Spleen (tissue), 11 donors: ENCODE measurements at regions not wholly inside any gene's neighbourhood (a gene's known extent, or its start where the extent isn't known, plus 50 kb on each side); places are given as distances from the start of the nearest gene placed in this dataset.

Source experiments
- DNase-seq: peaks from one replicate; pipeline ENCODE4 v3.0.0-alpha.2; 2020
- H3K27ac ChIP-seq, 8 donors: fragments of 200-600 bp; sonication (generic) in 7 of 8; 1 replicate in 4 of 8; 2 replicates in 4 of 8; pipeline versions ENCODE4 v1.5.0 to v1.8.0; 2016 to 2021; ENCODE audit warnings: inconsistent platforms in 4 of 8, mild to moderate bottlenecking in 4 of 8, moderate library complexity in 1 of 8
- H3K27me3 ChIP-seq, 7 donors: fragments of 200-600 bp; sonication (generic) in 6 of 7; replicated peaks in 1 of 7; 1 replicate in 4 of 7; 2 replicates in 3 of 7; pipeline versions ENCODE4 v1.5.0 to v1.8.0; 2016 to 2021; ENCODE audit warnings: inconsistent platforms in 3 of 7, mild to moderate bottlenecking in 1 of 7
- H3K36me3 ChIP-seq, 6 donors: fragments of 200-600 bp; sonication (generic) in 5 of 6; 1 replicate in 4 of 6; 2 replicates in 2 of 6; pipeline versions ENCODE4 v1.5.0 to v1.8.0; 2016 to 2021; ENCODE audit warnings: inconsistent platforms in 2 of 6
- H3K4me1 ChIP-seq, 6 donors: fragments of 200-600 bp; sonication (generic) in 5 of 6; 1 replicate in 3 of 6; 2 replicates in 3 of 6; pipeline versions ENCODE4 v1.5.0 to v1.8.0; 2016 to 2021; ENCODE audit warnings: inconsistent platforms in 3 of 6
- H3K4me3 ChIP-seq, 8 donors: fragments of 200-600 bp; sonication (generic) in 7 of 8; 1 replicate in 4 of 8; 2 replicates in 4 of 8; pipeline versions ENCODE4 v1.5.0 to v1.8.0; 2016 to 2021; ENCODE audit warnings: inconsistent platforms in 4 of 8, mild to moderate bottlenecking in 4 of 8, moderate library complexity in 2 of 8
- H3K9me3 ChIP-seq, 8 donors: fragments of 200-600 bp; sonication (generic) in 7 of 8; 1 replicate in 4 of 8; 2 replicates in 4 of 8; pipeline versions ENCODE4 v1.5.0 to v1.8.0; 2016 to 2021; ENCODE audit warnings: inconsistent platforms in 4 of 8
- CTCF ChIP-seq, 11 experiments: fragments of 200-600 bp in 7 of 11; fragments of 450-650 bp in 4 of 11; sonication (generic) in 4 of 11; IDR thresholded peaks in 8 of 11; conservative IDR thresholded peaks in 3 of 11; 1 replicate in 7 of 11; 2 replicates in 4 of 11; pipeline versions ENCODE4 v1.4.0 to v1.8.0; 2016 to 2021; ENCODE audit warnings: antibody characterized with exemption in 11 of 11, inconsistent platforms in 4 of 11, mild to moderate bottlenecking in 1 of 11
- POLR2A ChIP-seq, 3 donors: fragments of 450-650 bp; IDR thresholded peaks; one replicate each; pipeline ENCODE4 v1.5.1; 2017; ENCODE audit warnings: antibody characterized with exemption in 3 of 3, mild to moderate bottlenecking in 1 of 3
- POLR2AphosphoS5 ChIP-seq, 3 donors: sonication (generic); formaldehyde crosslinking; IDR thresholded peaks; one replicate each; pipeline ENCODE4 v1.5.1; 2017; ENCODE audit warnings: antibody characterized with exemption in 3 of 3
- WGBS, 5 donors: extraction: QIAGEN DNeasy Blood & Tissue Kit in 3 of 5; methylation state at CpG; one replicate each; pipeline versions ENCODE4 v1.1.5 to v1.1.7; 2013 to 2018; 5-methylcytosine and 5-hydroxymethylcytosine counted together
- intact Hi-C: fragments of 100-400 bp; cut with DNase I; formaldehyde crosslinking; loops from one replicate; pipeline ENCODE4 v1.15.0; 2023; ENCODE audit warnings: low total_unique reads
- donor health status: healthy with polysubstance abuse.
- donor health status: DM: no; HTN: no; CAD: no; lungs with moderate emphysema.
- donor health status: DM: no; HTN: no; CAD: no.
- donor health status: Bipolar disorder and iron deficiency.
- donor health status: healthy.
- donor health status: DM: no; HTN: no; CAD: no.
- donor health status: DM: yes; HTN: yes; CAD: no.

GRCh38 chr3:4234889-4235288, 68.3 kb upstream of the SETMAR start:
- DNase-seq = no peak
- no peaks in the 10 kb centered on the region for H3K27me3 ChIP-seq
- H3K4me3 ChIP-seq = no peak overlapping the region
- 23 to 34% (median 29%) methylated on average over 2 of the region's 2 CpGs for WGBS, 5 donors
- no peaks in the 10 kb centered on the region for H3K4me1 ChIP-seq
- intact Hi-C loops = no loop called here
- H3K36me3 ChIP-seq = no peaks in the 10 kb centered on the region
- no peak overlapping the region for H3K27ac ChIP-seq
- no peak for TF ChIP-seq POLR2AphosphoS5 (IDR thresholded peaks at IDR 0.05)
- peaks cover 0 to 27% (median 21%) of the 10 kb centered on the region in 8 donors for H3K9me3 ChIP-seq

GRCh38 chr3:4235690-4236089, 67.5 kb upstream of the SETMAR start:
- Histone ChIP-seq H3K4me3 (no peak overlapping the region), H3K36me3 (no peaks in the 10 kb centered on the region), H3K4me1 (no peaks in the 10 kb centered on the region), H3K27ac (no peak overlapping the region), H3K27me3 (no peaks in the 10 kb centered on the region), H3K9me3 (peaks cover 0 to 27% (median 21%) of the 10 kb centered on the region in 8 donors)
- whole genome bisulfite sequencing, 5 donors = 48 to 60% (median 54%) methylated on average over 3 of the region's 3 CpGs
- TF ChIP-seq CTCF (IDR thresholded peaks at IDR 0.05 in 8 of 11, conservative IDR thresholded peaks at IDR 0.05 in 3 of 11) (no peak), POLR2A (IDR thresholded peaks at IDR 0.05) (no peak)
- intact Hi-C loops = no loop called here
- no peak for DNase-seq

- Histone ChIP-seq H3K27ac (no peak overlapping the region), H3K4me3 (no peak overlapping the region), H3K36me3 (no peaks in the 10 kb centered on the region), H3K9me3 (peaks cover 0 to 27% (median 20%) of the 10 kb centered on the region in 8 donors), H3K27me3 (no peaks in the 10 kb centered on the region), H3K4me1 (no peaks in the 10 kb centered on the region)
- intact Hi-C loops = no loop called here
- WGBS, 5 donors = 78 to 89% (median 87%) methylated on average over 8 of the region's 8 CpGs
- TF ChIP-seq POLR2AphosphoS5 (IDR thresholded peaks at IDR 0.05) (no peak), CTCF (IDR thresholded peaks at IDR 0.05 in 8 of 11, conservative IDR thresholded peaks at IDR 0.05 in 3 of 11) (no peak), POLR2A (IDR thresholded peaks at IDR 0.05) (no peak)
- no peak for DNase-seq
Measured at GRCh38 chr3:4241595-4242170, 61.5 kb upstream of the SETMAR start.

- TF ChIP-seq CTCF (IDR thresholded peaks at IDR 0.05 in 8 of 11, conservative IDR thresholded peaks at IDR 0.05 in 3 of 11) (no peak), POLR2AphosphoS5 (IDR thresholded peaks at IDR 0.05) (no peak), POLR2A (IDR thresholded peaks at IDR 0.05) (no peak)
- Histone ChIP-seq H3K27me3 (no peaks in the 10 kb centered on the region), H3K4me1 (no peaks in the 10 kb centered on the region), H3K4me3 (no peak overlapping the region), H3K27ac (no peak overlapping the region), H3K36me3 (no peaks in the 10 kb centered on the region), H3K9me3 (no peaks in the 10 kb centered on the region)
- intact Hi-C loops = no loop called here
- no peak for DNase-seq
- WGBS, 5 donors = 72 to 83% (median 79%) methylated on average over 9 of the region's 9 CpGs
Measured at GRCh38 chr3:4245671-4246070, 57.5 kb upstream of the SETMAR start.

- Histone ChIP-seq H3K36me3 (no peaks in the 10 kb centered on the region), H3K27ac (no peak overlapping the region), H3K27me3 (no peaks in the 10 kb centered on the region), H3K9me3 (no peaks in the 10 kb centered on the region), H3K4me1 (no peaks in the 10 kb centered on the region), H3K4me3 (no peak overlapping the region)
- no peak for DNase-seq
- WGBS, 5 donors = 83 to 94% (median 89%) methylated on average over 1 of the region's 1 CpG
- TF ChIP-seq POLR2AphosphoS5 (IDR thresholded peaks at IDR 0.05) (no peak), POLR2A (IDR thresholded peaks at IDR 0.05) (no peak), CTCF (IDR thresholded peaks at IDR 0.05 in 8 of 11, conservative IDR thresholded peaks at IDR 0.05 in 3 of 11) (no peak)
- intact Hi-C loops = no loop called here
Measured at GRCh38 chr3:4247391-4247790, 55.8 kb upstream of the SETMAR start.
